DND-41 (cell line): ENCODE measurements at regions not wholly inside any gene's neighbourhood (a gene's known extent, or its start where the extent isn't known, plus 50 kb on each side); places are given as distances from the start of the nearest gene placed in this dataset.

Experiments used
- EZH2 ChIP-seq: IDR thresholded peaks from 3 replicates; pipeline ENCODE4 v1.6.1; 2012; ENCODE audit warnings: borderline replicate concordance, low read depth, mild to moderate bottlenecking, moderate library complexity, low read length, inconsistent platforms; ENCODE audit not compliant: severe bottlenecking
- TF ChIP-seq, protein P1 (sequence below): IDR thresholded peaks from 2 replicates; pipeline ENCODE4 v1.5.1; 2012; ENCODE audit warnings: borderline replicate concordance, low read length, moderate library complexity, mild to moderate bottlenecking; ENCODE audit not compliant: poor library complexity, severe bottlenecking; ENCODE audit errors: extremely low read depth

DNA sequence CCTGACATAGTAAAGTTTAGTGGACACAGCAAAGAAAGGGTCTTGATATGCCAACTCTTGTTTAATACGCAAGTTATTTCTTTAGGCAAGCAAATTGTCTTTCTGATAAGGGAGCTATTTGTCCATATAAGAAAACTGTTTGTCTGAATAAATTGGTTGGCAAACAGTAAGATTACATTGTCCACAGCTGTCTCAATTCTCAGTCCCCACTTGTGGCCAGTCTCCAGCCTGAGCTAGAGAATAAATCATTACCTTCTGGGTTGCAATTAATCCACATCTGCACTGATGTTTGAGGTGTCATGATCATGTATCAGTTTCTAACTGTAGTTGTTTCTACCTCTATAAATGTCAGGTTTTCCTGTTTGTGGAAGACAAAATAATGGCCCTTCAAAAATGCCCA lies 60.0 kb upstream of the TNR start:
- TF ChIP-seq, protein P1, sequence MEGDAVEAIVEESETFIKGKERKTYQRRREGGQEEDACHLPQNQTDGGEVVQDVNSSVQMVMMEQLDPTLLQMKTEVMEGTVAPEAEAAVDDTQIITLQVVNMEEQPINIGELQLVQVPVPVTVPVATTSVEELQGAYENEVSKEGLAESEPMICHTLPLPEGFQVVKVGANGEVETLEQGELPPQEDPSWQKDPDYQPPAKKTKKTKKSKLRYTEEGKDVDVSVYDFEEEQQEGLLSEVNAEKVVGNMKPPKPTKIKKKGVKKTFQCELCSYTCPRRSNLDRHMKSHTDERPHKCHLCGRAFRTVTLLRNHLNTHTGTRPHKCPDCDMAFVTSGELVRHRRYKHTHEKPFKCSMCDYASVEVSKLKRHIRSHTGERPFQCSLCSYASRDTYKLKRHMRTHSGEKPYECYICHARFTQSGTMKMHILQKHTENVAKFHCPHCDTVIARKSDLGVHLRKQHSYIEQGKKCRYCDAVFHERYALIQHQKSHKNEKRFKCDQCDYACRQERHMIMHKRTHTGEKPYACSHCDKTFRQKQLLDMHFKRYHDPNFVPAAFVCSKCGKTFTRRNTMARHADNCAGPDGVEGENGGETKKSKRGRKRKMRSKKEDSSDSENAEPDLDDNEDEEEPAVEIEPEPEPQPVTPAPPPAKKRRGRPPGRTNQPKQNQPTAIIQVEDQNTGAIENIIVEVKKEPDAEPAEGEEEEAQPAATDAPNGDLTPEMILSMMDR, result no peak
- no peak for TF ChIP-seq EZH2
